ENCODE measurements at regions not wholly inside any gene's neighbourhood (a gene's known extent, or its start where the extent isn't known, plus 50 kb on each side); places are given as distances from the start of the nearest gene placed in this dataset.
"Not testable (repeated sequence)": the region's sequence is repeated elsewhere in the genome, so short reads cannot be mapped to it uniquely, and the experiment has no call there.

GRCh38 chr5:56632939-56633338, 182.4 kb upstream of the MAP3K1 start:
- Histone ChIP-seq H3K27ac (ENCODE audit: insufficient read depth, low read depth, low read length, poor library complexity, severe bottlenecking) (no peak overlapping the region), H3K4me3 (ENCODE audit: insufficient read depth, low read depth, low read length) (no peak overlapping the region), H3K27me3 (ENCODE audit: control insufficient read depth, insufficient read depth, low read length, poor library complexity, severe bottlenecking) (no peaks in the 10 kb centered on the region), H3K9me3 (ENCODE audit: control insufficient read depth, low read length) (no peaks in the 10 kb centered on the region), H3K4me1 (ENCODE audit: control insufficient read depth, insufficient read depth, low read length) (peaks cover 6% of the 10 kb centered on the region), H3K36me3 (ENCODE audit: control insufficient read depth, insufficient read depth, low read length) (no peaks in the 10 kb centered on the region)
- WGBS, 2 experiments: 86% methylated on average over 1 of the region's 1 CpG; no CpG with 5 or more reads in 1 of the 2 experiments

GRCh38 chr5:56632199-56632598, 183.2 kb upstream of the MAP3K1 start:
- Histone ChIP-seq H3K36me3 (ENCODE audit: control insufficient read depth, insufficient read depth, low read length) (no peaks in the 10 kb centered on the region), H3K4me1 (ENCODE audit: control insufficient read depth, insufficient read depth, low read length) (no peaks in the 10 kb centered on the region), H3K4me3 (ENCODE audit: insufficient read depth, low read depth, low read length) (no peak overlapping the region), H3K27ac (ENCODE audit: insufficient read depth, low read depth, low read length, poor library complexity, severe bottlenecking) (no peak overlapping the region), H3K9me3 (ENCODE audit: control insufficient read depth, low read length) (no peaks in the 10 kb centered on the region), H3K27me3 (ENCODE audit: control insufficient read depth, insufficient read depth, low read length, poor library complexity, severe bottlenecking) (no peaks in the 10 kb centered on the region)
- WGBS, 2 experiments: 46 to 59% methylated on average over 1 to 2 of the region's 2 CpGs

- H3K4me1 ChIP-seq (ENCODE audit: control insufficient read depth, insufficient read depth, low read length): no peaks in the 10 kb centered on the region
- H3K27ac ChIP-seq (ENCODE audit: insufficient read depth, low read depth, low read length, poor library complexity, severe bottlenecking): no peak overlapping the region
- no peaks in the 10 kb centered on the region for H3K27me3 ChIP-seq (ENCODE audit: control insufficient read depth, insufficient read depth, low read length, poor library complexity, severe bottlenecking)
- H3K9me3 ChIP-seq (ENCODE audit: control insufficient read depth, low read length): no peaks in the 10 kb centered on the region
- H3K36me3 ChIP-seq (ENCODE audit: control insufficient read depth, insufficient read depth, low read length): no peaks in the 10 kb centered on the region
- H3K4me3 ChIP-seq (ENCODE audit: insufficient read depth, low read depth, low read length): no peak overlapping the region
- WGBS, 2 experiments: 75 to 90% methylated on average over 2 of the region's 2 CpGs
Measured at GRCh38 chr5:56631719-56632118, 183.6 kb upstream of the MAP3K1 start.

GRCh38 chr5:56628616-56629015, 186.7 kb upstream of the MAP3K1 start:
- not testable (repeated sequence) for H3K9me3 ChIP-seq (ENCODE audit: control insufficient read depth, low read length); H3K36me3 ChIP-seq (ENCODE audit: control insufficient read depth, insufficient read depth, low read length); H3K4me1 ChIP-seq (ENCODE audit: control insufficient read depth, insufficient read depth, low read length); H3K4me3 ChIP-seq (ENCODE audit: insufficient read depth, low read depth, low read length); H3K27me3 ChIP-seq (ENCODE audit: control insufficient read depth, insufficient read depth, low read length, poor library complexity, severe bottlenecking); H3K27ac ChIP-seq (ENCODE audit: insufficient read depth, low read depth, low read length, poor library complexity, severe bottlenecking)
- WGBS, 2 experiments: 94 to 96% methylated on average over 4 of the region's 4 CpGs

GRCh38 chr5:56625541-56625940, 189.8 kb upstream of the MAP3K1 start:
- H3K27me3 ChIP-seq (ENCODE audit: control insufficient read depth, insufficient read depth, low read length, poor library complexity, severe bottlenecking): no peaks in the 10 kb centered on the region
- no peaks in the 10 kb centered on the region for H3K4me1 ChIP-seq (ENCODE audit: control insufficient read depth, insufficient read depth, low read length)
- H3K36me3 ChIP-seq (ENCODE audit: control insufficient read depth, insufficient read depth, low read length): no peaks in the 10 kb centered on the region
- H3K27ac ChIP-seq (ENCODE audit: insufficient read depth, low read depth, low read length, poor library complexity, severe bottlenecking): no peak overlapping the region
- no peaks in the 10 kb centered on the region for H3K9me3 ChIP-seq (ENCODE audit: control insufficient read depth, low read length)
- H3K4me3 ChIP-seq (ENCODE audit: insufficient read depth, low read depth, low read length): no peak overlapping the region
- WGBS, 2 experiments: 100% methylated on average over 1 to 2 of the region's 2 CpGs

- Histone ChIP-seq H3K36me3 (ENCODE audit: control insufficient read depth, insufficient read depth, low read length) (no peaks in the 10 kb centered on the region), H3K4me1 (ENCODE audit: control insufficient read depth, insufficient read depth, low read length) (no peaks in the 10 kb centered on the region), H3K27ac (ENCODE audit: insufficient read depth, low read depth, low read length, poor library complexity, severe bottlenecking) (no peak overlapping the region), H3K27me3 (ENCODE audit: control insufficient read depth, insufficient read depth, low read length, poor library complexity, severe bottlenecking) (no peaks in the 10 kb centered on the region), H3K9me3 (ENCODE audit: control insufficient read depth, low read length) (no peaks in the 10 kb centered on the region), H3K4me3 (ENCODE audit: insufficient read depth, low read depth, low read length) (no peak overlapping the region)
- WGBS, 2 experiments: 92 to 100% methylated on average over 1 of the region's 1 CpG
Measured at GRCh38 chr5:56624751-56625150, 190.6 kb upstream of the MAP3K1 start.

- H3K4me3 ChIP-seq (ENCODE audit: insufficient read depth, low read depth, low read length): no peak overlapping the region
- H3K36me3 ChIP-seq (ENCODE audit: control insufficient read depth, insufficient read depth, low read length): no peaks in the 10 kb centered on the region
- peaks cover 5% of the 10 kb centered on the region for H3K9me3 ChIP-seq (ENCODE audit: control insufficient read depth, low read length)
- H3K27ac ChIP-seq (ENCODE audit: insufficient read depth, low read depth, low read length, poor library complexity, severe bottlenecking): no peak overlapping the region
- WGBS, 2 experiments: 100% methylated on average over 1 of the region's 2 CpGs; no CpG with 5 or more reads in 1 of the 2 experiments
- no peaks in the 10 kb centered on the region for H3K27me3 ChIP-seq (ENCODE audit: control insufficient read depth, insufficient read depth, low read length, poor library complexity, severe bottlenecking)
- no peaks in the 10 kb centered on the region for H3K4me1 ChIP-seq (ENCODE audit: control insufficient read depth, insufficient read depth, low read length)
Measured at GRCh38 chr5:56622141-56622540, 193.2 kb upstream of the MAP3K1 start.

GRCh38 chr5:56620903-56621677, 194.3 kb upstream of the MAP3K1 start:
- WGBS, 2 experiments: 86 to 100% methylated on average over 1 to 2 of the region's 3 CpGs
- no peak overlapping the region for H3K27ac ChIP-seq (ENCODE audit: insufficient read depth, low read depth, low read length, poor library complexity, severe bottlenecking)

GRCh38 chr5:56617998-56618397, 197.4 kb upstream of the MAP3K1 start:
- no peak overlapping the region for H3K27ac ChIP-seq (ENCODE audit: insufficient read depth, low read depth, low read length, poor library complexity, severe bottlenecking)
- H3K4me3 ChIP-seq (ENCODE audit: insufficient read depth, low read depth, low read length): no peak overlapping the region
- peaks cover 5% of the 10 kb centered on the region for H3K9me3 ChIP-seq (ENCODE audit: control insufficient read depth, low read length)
- WGBS, 2 experiments: 91 to 98% methylated on average over 4 of the region's 4 CpGs
- no peaks in the 10 kb centered on the region for H3K27me3 ChIP-seq (ENCODE audit: control insufficient read depth, insufficient read depth, low read length, poor library complexity, severe bottlenecking)
- no peaks in the 10 kb centered on the region for H3K36me3 ChIP-seq (ENCODE audit: control insufficient read depth, insufficient read depth, low read length)
- H3K4me1 ChIP-seq (ENCODE audit: control insufficient read depth, insufficient read depth, low read length): peaks cover 7% of the 10 kb centered on the region

More at GRCh38 chr5:56620903-56621677, 194.3 kb upstream of the MAP3K1 start:
- no peaks in the 10 kb centered on the region for H3K36me3 ChIP-seq (ENCODE audit: control insufficient read depth, insufficient read depth, low read length)
- H3K9me3 ChIP-seq (ENCODE audit: control insufficient read depth, low read length): peaks cover 5% of the 10 kb centered on the region
- no peaks in the 10 kb centered on the region for H3K27me3 ChIP-seq (ENCODE audit: control insufficient read depth, insufficient read depth, low read length, poor library complexity, severe bottlenecking)
- no peak overlapping the region for H3K4me3 ChIP-seq (ENCODE audit: insufficient read depth, low read depth, low read length)
- no peaks in the 10 kb centered on the region for H3K4me1 ChIP-seq (ENCODE audit: control insufficient read depth, insufficient read depth, low read length)

- peaks cover 7% of the 10 kb centered on the region for H3K4me1 ChIP-seq (ENCODE audit: control insufficient read depth, insufficient read depth, low read length)
- H3K4me3 ChIP-seq (ENCODE audit: insufficient read depth, low read depth, low read length): no peak overlapping the region
- H3K36me3 ChIP-seq (ENCODE audit: control insufficient read depth, insufficient read depth, low read length): no peaks in the 10 kb centered on the region
- whole genome bisulfite sequencing, 2 experiments: 90 to 96% methylated on average over 6 of the region's 6 CpGs
- peaks cover 5% of the 10 kb centered on the region for H3K9me3 ChIP-seq (ENCODE audit: control insufficient read depth, low read length)
- no peaks in the 10 kb centered on the region for H3K27me3 ChIP-seq (ENCODE audit: control insufficient read depth, insufficient read depth, low read length, poor library complexity, severe bottlenecking)
- no peak overlapping the region for H3K27ac ChIP-seq (ENCODE audit: insufficient read depth, low read depth, low read length, poor library complexity, severe bottlenecking)
Measured at GRCh38 chr5:56616454-56617160, 198.7 kb upstream of the MAP3K1 start.

Data from ectodermal cell (in vitro differentiated cells).